Liver (tissue), 8 donors: ENCODE measurements at regions not wholly inside any gene's neighbourhood (a gene's known extent, or its start where the extent isn't known, plus 50 kb on each side); places are given as distances from the start of the nearest gene placed in this dataset.
"Not testable (repeated sequence)": the region's sequence is repeated elsewhere in the genome, so short reads cannot be mapped to it uniquely, and the experiment has no call there.

ENCODE experiments used
- DNase-seq: peaks from one replicate; pipeline ENCODE4 v3.0.0-alpha.2; 2017; ENCODE audit warnings: low spot score
- H3K27ac ChIP-seq, 2 donors: one replicate each; pipeline ENCODE4 v1.7.0; 2013; ENCODE audit warnings: inconsistent platforms in 2 of 2, low read length in 2 of 2, control low read depth in 1 of 2, low read depth in 1 of 2, mild to moderate bottlenecking in 1 of 2
- H3K27me3 ChIP-seq, 4 donors: one replicate each; pipeline versions ENCODE4 v1.6.1 to v1.7.0; 2013; ENCODE audit warnings: low read length in 3 of 4, inconsistent platforms in 1 of 4, mild to moderate bottlenecking in 1 of 4, moderate library complexity in 1 of 4; ENCODE audit not compliant: control insufficient read depth in 4 of 4, insufficient read depth in 4 of 4
- H3K36me3 ChIP-seq, 4 donors: one replicate each; pipeline versions ENCODE4 v1.6.1 to v1.7.0; 2013; ENCODE audit warnings: low read length in 3 of 4, mild to moderate bottlenecking in 3 of 4, low read depth in 1 of 4, moderate library complexity in 1 of 4; ENCODE audit not compliant: control insufficient read depth in 4 of 4, insufficient read depth in 3 of 4
- H3K4me1 ChIP-seq, 4 donors: one replicate each; pipeline versions ENCODE4 v1.6.1 to v1.7.0; 2013; ENCODE audit warnings: low read length in 3 of 4, mild to moderate bottlenecking in 3 of 4, moderate library complexity in 1 of 4; ENCODE audit not compliant: control insufficient read depth in 4 of 4, insufficient read depth in 4 of 4
- H3K4me3 ChIP-seq, 3 donors: one replicate each; pipeline versions ENCODE4 v1.6.1 to v1.7.0; 2013; ENCODE audit warnings: low read length in 3 of 3, control low read depth in 1 of 3, low read depth in 1 of 3, mild to moderate bottlenecking in 1 of 3
- H3K9ac ChIP-seq, 2 donors: one replicate each; pipeline ENCODE4 v1.7.0; 2013; ENCODE audit warnings: low read length in 2 of 2, mild to moderate bottlenecking in 2 of 2, moderate library complexity in 2 of 2, control low read depth in 1 of 2, low read depth in 1 of 2
- H3K9me3 ChIP-seq, 4 donors: one replicate each; pipeline versions ENCODE4 v1.6.1 to v1.7.0; 2013; ENCODE audit warnings: low read length in 3 of 4; ENCODE audit not compliant: control insufficient read depth in 4 of 4
- EGR1 ChIP-seq, 2 donors: IDR thresholded peaks; 2 replicates each; pipeline ENCODE4 v1.6.1; 2016 to 2018; ENCODE audit warnings: antibody characterized with exemption in 2 of 2, low read depth in 2 of 2
- FOXA1 ChIP-seq: IDR thresholded peaks from 2 replicates; pipeline ENCODE4 v1.6.1; 2016; ENCODE audit warnings: antibody characterized with exemption
- FOXA2 ChIP-seq: IDR thresholded peaks from 2 replicates; pipeline ENCODE4 v1.6.1; 2016; ENCODE audit warnings: antibody characterized with exemption
- GABPA ChIP-seq, 2 donors: IDR thresholded peaks in 1 of 2; conservative IDR thresholded peaks in 1 of 2; 2 replicates each; pipeline ENCODE4 v1.6.1; 2016; ENCODE audit warnings: antibody characterized with exemption in 2 of 2, mild to moderate bottlenecking in 1 of 2, moderate library complexity in 1 of 2
- HNF4A ChIP-seq, 2 donors: conservative IDR thresholded peaks; 2 replicates each; pipeline ENCODE4 v1.6.1; 2016; ENCODE audit warnings: antibody characterized with exemption in 2 of 2, mild to moderate bottlenecking in 2 of 2
- HNF4G ChIP-seq: IDR thresholded peaks from 2 replicates; pipeline ENCODE4 v1.6.1; 2016; ENCODE audit warnings: antibody characterized with exemption
- JUND ChIP-seq, 2 donors: IDR thresholded peaks; 2 replicates each; pipeline ENCODE4 v1.6.1; 2016; ENCODE audit warnings: antibody characterized with exemption in 2 of 2
- NR2F2 ChIP-seq: IDR thresholded peaks from 2 replicates; pipeline ENCODE4 v1.6.1; 2016; ENCODE audit warnings: antibody characterized with exemption
- RAD21 ChIP-seq, 2 donors: IDR thresholded peaks; 2 replicates each; pipeline ENCODE4 v1.6.1; 2016; ENCODE audit warnings: antibody characterized with exemption in 2 of 2, mild to moderate bottlenecking in 2 of 2
- RXRA ChIP-seq, 2 donors: IDR thresholded peaks; 2 replicates each; pipeline ENCODE4 v1.6.1; 2017 to 2018; ENCODE audit warnings: antibody characterized with exemption in 2 of 2, mild to moderate bottlenecking in 1 of 2
- SP1 ChIP-seq: IDR thresholded peaks from 2 replicates; pipeline ENCODE4 v1.6.1; 2018; ENCODE audit warnings: antibody characterized with exemption, mild to moderate bottlenecking
- TAF1 ChIP-seq: conservative IDR thresholded peaks from 2 replicates; pipeline ENCODE4 v1.6.1; 2016; ENCODE audit warnings: antibody characterized with exemption, mild to moderate bottlenecking
- YY1 ChIP-seq: IDR thresholded peaks from 2 replicates; pipeline ENCODE4 v1.6.1; 2016; ENCODE audit warnings: antibody characterized with exemption, mild to moderate bottlenecking
- WGBS: extraction: QIAGEN DNeasy Blood & Tissue Kit; methylation state at CpG from one replicate; pipeline ENCODE4 v1.1.7; 2013; 5-methylcytosine and 5-hydroxymethylcytosine counted together
- TF ChIP-seq, protein P1 (sequence below): IDR thresholded peaks from 2 replicates; pipeline ENCODE4 v1.6.1; 2016; ENCODE audit warnings: antibody characterized with exemption
- TF ChIP-seq, protein P2 (sequence below): IDR thresholded peaks from 2 replicates; pipeline ENCODE4 v1.6.1; 2016; ENCODE audit warnings: antibody characterized with exemption, mild to moderate bottlenecking
- TF ChIP-seq, protein P3 (sequence below): IDR thresholded peaks from 2 replicates; pipeline ENCODE4 v1.6.1; 2016; ENCODE audit warnings: antibody characterized with exemption
- TF ChIP-seq, protein P4 (sequence below): IDR thresholded peaks from 2 replicates; pipeline ENCODE4 v1.6.1; 2016; ENCODE audit warnings: antibody characterized with exemption
- TF ChIP-seq, protein P5 (sequence below): fragments of 150-350 bp; IDR thresholded peaks from 2 replicates; pipeline ENCODE4 v1.5.1; 2017; ENCODE audit warnings: improper control_type of control experiment, low read depth, low read length; ENCODE audit not compliant: missing input control
- donor health status: healthy.
- donor health status: healthy.
- donor health status: healthy.
- donor health status: healthy.
- donor health status: healthy.

DNA sequence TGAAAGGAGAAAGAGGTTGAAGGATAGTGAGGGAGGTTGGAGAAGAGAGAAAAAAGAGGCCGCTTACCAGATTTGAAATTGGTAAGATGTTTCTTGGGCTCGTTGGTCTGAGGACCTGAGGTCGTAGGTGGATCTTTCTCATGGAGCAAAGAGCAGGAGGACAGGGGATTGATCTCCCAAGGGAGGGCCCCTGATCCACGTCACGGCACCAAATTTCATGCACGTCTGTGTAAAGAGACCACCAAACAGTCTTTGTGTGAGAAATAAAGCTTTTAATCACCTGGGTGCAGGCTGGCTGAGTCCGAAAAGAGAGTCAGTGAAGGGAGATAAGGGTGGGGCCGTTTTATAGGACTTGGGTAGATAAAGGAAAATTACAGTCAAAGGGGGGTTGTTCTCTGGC lies 479.7 kb upstream of the SLITRK5 start:
- H3K27ac ChIP-seq, H3K4me3 ChIP-seq, H3K27me3 ChIP-seq, H3K9ac ChIP-seq, DNase-seq, H3K4me1 ChIP-seq, H3K36me3 ChIP-seq, H3K9me3 ChIP-seq: not testable (repeated sequence)
- WGBS = 76% methylated on average over 8 of the region's 8 CpGs

DNA sequence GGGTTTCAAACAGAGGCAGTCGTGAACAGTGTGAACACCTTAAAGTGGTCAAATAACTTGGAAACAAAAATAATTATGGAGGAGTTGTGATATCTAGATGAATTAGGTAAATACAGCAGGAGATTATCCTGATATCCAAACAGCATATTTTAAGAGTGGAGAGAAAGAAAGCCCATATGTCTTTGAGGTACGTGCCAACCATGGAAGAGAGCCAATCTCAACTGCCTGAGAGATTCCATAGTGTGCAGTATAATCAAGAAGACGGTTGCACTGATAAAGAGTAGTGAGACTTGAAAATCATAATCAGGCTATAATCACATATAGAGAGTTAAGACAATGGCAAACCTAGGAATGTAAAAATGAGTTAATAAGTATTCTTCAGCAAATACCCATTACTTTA lies 472.8 kb upstream of the SLITRK5 start:
- TF ChIP-seq HNF4A (conservative IDR thresholded peaks at IDR 0.05) (no peak), RAD21 (IDR thresholded peaks at IDR 0.05) (no peak), YY1 (no peak), JUND (IDR thresholded peaks at IDR 0.05) (no peak), NR2F2 (no peak), FOXA2 (no peak), EGR1 (IDR thresholded peaks at IDR 0.05; ENCODE audit: low read depth in 2 of 2) (no peak), TAF1 (no peak), FOXA1 (no peak), SP1 (no peak), RXRA (IDR thresholded peaks at IDR 0.05) (no peak), GABPA (IDR thresholded peaks at IDR 0.05 in 1 of 2, conservative IDR thresholded peaks at IDR 0.05 in 1 of 2) (no peak), HNF4G (no peak)
- TF ChIP-seq, protein P1, sequence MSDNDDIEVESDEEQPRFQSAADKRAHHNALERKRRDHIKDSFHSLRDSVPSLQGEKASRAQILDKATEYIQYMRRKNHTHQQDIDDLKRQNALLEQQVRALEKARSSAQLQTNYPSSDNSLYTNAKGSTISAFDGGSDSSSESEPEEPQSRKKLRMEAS = no peak
- TF ChIP-seq, protein P2, sequence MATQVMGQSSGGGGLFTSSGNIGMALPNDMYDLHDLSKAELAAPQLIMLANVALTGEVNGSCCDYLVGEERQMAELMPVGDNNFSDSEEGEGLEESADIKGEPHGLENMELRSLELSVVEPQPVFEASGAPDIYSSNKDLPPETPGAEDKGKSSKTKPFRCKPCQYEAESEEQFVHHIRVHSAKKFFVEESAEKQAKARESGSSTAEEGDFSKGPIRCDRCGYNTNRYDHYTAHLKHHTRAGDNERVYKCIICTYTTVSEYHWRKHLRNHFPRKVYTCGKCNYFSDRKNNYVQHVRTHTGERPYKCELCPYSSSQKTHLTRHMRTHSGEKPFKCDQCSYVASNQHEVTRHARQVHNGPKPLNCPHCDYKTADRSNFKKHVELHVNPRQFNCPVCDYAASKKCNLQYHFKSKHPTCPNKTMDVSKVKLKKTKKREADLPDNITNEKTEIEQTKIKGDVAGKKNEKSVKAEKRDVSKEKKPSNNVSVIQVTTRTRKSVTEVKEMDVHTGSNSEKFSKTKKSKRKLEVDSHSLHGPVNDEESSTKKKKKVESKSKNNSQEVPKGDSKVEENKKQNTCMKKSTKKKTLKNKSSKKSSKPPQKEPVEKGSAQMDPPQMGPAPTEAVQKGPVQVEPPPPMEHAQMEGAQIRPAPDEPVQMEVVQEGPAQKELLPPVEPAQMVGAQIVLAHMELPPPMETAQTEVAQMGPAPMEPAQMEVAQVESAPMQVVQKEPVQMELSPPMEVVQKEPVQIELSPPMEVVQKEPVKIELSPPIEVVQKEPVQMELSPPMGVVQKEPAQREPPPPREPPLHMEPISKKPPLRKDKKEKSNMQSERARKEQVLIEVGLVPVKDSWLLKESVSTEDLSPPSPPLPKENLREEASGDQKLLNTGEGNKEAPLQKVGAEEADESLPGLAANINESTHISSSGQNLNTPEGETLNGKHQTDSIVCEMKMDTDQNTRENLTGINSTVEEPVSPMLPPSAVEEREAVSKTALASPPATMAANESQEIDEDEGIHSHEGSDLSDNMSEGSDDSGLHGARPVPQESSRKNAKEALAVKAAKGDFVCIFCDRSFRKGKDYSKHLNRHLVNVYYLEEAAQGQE = no peak
- TF ChIP-seq, protein P3, sequence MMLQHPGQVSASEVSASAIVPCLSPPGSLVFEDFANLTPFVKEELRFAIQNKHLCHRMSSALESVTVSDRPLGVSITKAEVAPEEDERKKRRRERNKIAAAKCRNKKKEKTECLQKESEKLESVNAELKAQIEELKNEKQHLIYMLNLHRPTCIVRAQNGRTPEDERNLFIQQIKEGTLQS = no peak
- TF ChIP-seq, protein P4, sequence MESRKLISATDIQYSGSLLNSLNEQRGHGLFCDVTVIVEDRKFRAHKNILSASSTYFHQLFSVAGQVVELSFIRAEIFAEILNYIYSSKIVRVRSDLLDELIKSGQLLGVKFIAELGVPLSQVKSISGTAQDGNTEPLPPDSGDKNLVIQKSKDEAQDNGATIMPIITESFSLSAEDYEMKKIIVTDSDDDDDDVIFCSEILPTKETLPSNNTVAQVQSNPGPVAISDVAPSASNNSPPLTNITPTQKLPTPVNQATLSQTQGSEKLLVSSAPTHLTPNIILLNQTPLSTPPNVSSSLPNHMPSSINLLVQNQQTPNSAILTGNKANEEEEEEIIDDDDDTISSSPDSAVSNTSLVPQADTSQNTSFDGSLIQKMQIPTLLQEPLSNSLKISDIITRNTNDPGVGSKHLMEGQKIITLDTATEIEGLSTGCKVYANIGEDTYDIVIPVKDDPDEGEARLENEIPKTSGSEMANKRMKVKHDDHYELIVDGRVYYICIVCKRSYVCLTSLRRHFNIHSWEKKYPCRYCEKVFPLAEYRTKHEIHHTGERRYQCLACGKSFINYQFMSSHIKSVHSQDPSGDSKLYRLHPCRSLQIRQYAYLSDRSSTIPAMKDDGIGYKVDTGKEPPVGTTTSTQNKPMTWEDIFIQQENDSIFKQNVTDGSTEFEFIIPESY = no peak
- TF ChIP-seq, protein P5, sequence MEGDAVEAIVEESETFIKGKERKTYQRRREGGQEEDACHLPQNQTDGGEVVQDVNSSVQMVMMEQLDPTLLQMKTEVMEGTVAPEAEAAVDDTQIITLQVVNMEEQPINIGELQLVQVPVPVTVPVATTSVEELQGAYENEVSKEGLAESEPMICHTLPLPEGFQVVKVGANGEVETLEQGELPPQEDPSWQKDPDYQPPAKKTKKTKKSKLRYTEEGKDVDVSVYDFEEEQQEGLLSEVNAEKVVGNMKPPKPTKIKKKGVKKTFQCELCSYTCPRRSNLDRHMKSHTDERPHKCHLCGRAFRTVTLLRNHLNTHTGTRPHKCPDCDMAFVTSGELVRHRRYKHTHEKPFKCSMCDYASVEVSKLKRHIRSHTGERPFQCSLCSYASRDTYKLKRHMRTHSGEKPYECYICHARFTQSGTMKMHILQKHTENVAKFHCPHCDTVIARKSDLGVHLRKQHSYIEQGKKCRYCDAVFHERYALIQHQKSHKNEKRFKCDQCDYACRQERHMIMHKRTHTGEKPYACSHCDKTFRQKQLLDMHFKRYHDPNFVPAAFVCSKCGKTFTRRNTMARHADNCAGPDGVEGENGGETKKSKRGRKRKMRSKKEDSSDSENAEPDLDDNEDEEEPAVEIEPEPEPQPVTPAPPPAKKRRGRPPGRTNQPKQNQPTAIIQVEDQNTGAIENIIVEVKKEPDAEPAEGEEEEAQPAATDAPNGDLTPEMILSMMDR = no peak
- no peak overlapping the region for H3K27ac ChIP-seq
- no peak overlapping the region for H3K4me3 ChIP-seq
- no peak for DNase-seq
- no peaks in the 10 kb centered on the region for H3K9me3 ChIP-seq
- H3K27me3 ChIP-seq = peaks cover 0 to 2% (median 0%) of the 10 kb centered on the region in 4 donors
- 59% methylated on average over 3 of the region's 3 CpGs for WGBS
- H3K4me1 ChIP-seq = no peaks in the 10 kb centered on the region
- H3K36me3 ChIP-seq = no peaks in the 10 kb centered on the region
- H3K9ac ChIP-seq = no peak overlapping the region
